Liver (tissue), 8 donors: ENCODE measurements at regions not wholly inside any gene's neighbourhood (a gene's known extent, or its start where the extent isn't known, plus 50 kb on each side); places are given as distances from the start of the nearest gene placed in this dataset.

ENCODE experiments used
- DNase-seq: peaks from one replicate; pipeline ENCODE4 v3.0.0-alpha.2; 2017; ENCODE audit warnings: low spot score
- H3K27ac ChIP-seq, 2 donors: one replicate each; pipeline ENCODE4 v1.7.0; 2013; ENCODE audit warnings: inconsistent platforms in 2 of 2, low read length in 2 of 2, control low read depth in 1 of 2, low read depth in 1 of 2, mild to moderate bottlenecking in 1 of 2
- H3K27me3 ChIP-seq, 4 donors: one replicate each; pipeline versions ENCODE4 v1.6.1 to v1.7.0; 2013; ENCODE audit warnings: low read length in 3 of 4, inconsistent platforms in 1 of 4, mild to moderate bottlenecking in 1 of 4, moderate library complexity in 1 of 4; ENCODE audit not compliant: control insufficient read depth in 4 of 4, insufficient read depth in 4 of 4
- H3K36me3 ChIP-seq, 4 donors: one replicate each; pipeline versions ENCODE4 v1.6.1 to v1.7.0; 2013; ENCODE audit warnings: low read length in 3 of 4, mild to moderate bottlenecking in 3 of 4, low read depth in 1 of 4, moderate library complexity in 1 of 4; ENCODE audit not compliant: control insufficient read depth in 4 of 4, insufficient read depth in 3 of 4
- H3K4me1 ChIP-seq, 4 donors: one replicate each; pipeline versions ENCODE4 v1.6.1 to v1.7.0; 2013; ENCODE audit warnings: low read length in 3 of 4, mild to moderate bottlenecking in 3 of 4, moderate library complexity in 1 of 4; ENCODE audit not compliant: control insufficient read depth in 4 of 4, insufficient read depth in 4 of 4
- H3K4me3 ChIP-seq, 3 donors: one replicate each; pipeline versions ENCODE4 v1.6.1 to v1.7.0; 2013; ENCODE audit warnings: low read length in 3 of 3, control low read depth in 1 of 3, low read depth in 1 of 3, mild to moderate bottlenecking in 1 of 3
- H3K9ac ChIP-seq, 2 donors: one replicate each; pipeline ENCODE4 v1.7.0; 2013; ENCODE audit warnings: low read length in 2 of 2, mild to moderate bottlenecking in 2 of 2, moderate library complexity in 2 of 2, control low read depth in 1 of 2, low read depth in 1 of 2
- H3K9me3 ChIP-seq, 4 donors: one replicate each; pipeline versions ENCODE4 v1.6.1 to v1.7.0; 2013; ENCODE audit warnings: low read length in 3 of 4; ENCODE audit not compliant: control insufficient read depth in 4 of 4
- FOXA1 ChIP-seq: IDR thresholded peaks from 2 replicates; pipeline ENCODE4 v1.6.1; 2016; ENCODE audit warnings: antibody characterized with exemption
- FOXA2 ChIP-seq: IDR thresholded peaks from 2 replicates; pipeline ENCODE4 v1.6.1; 2016; ENCODE audit warnings: antibody characterized with exemption
- GABPA ChIP-seq, 2 donors: IDR thresholded peaks in 1 of 2; conservative IDR thresholded peaks in 1 of 2; 2 replicates each; pipeline ENCODE4 v1.6.1; 2016; ENCODE audit warnings: antibody characterized with exemption in 2 of 2, mild to moderate bottlenecking in 1 of 2, moderate library complexity in 1 of 2
- HNF4A ChIP-seq, 2 donors: conservative IDR thresholded peaks; 2 replicates each; pipeline ENCODE4 v1.6.1; 2016; ENCODE audit warnings: antibody characterized with exemption in 2 of 2, mild to moderate bottlenecking in 2 of 2
- HNF4G ChIP-seq: IDR thresholded peaks from 2 replicates; pipeline ENCODE4 v1.6.1; 2016; ENCODE audit warnings: antibody characterized with exemption
- JUND ChIP-seq, 2 donors: IDR thresholded peaks; 2 replicates each; pipeline ENCODE4 v1.6.1; 2016; ENCODE audit warnings: antibody characterized with exemption in 2 of 2
- NR2F2 ChIP-seq: IDR thresholded peaks from 2 replicates; pipeline ENCODE4 v1.6.1; 2016; ENCODE audit warnings: antibody characterized with exemption
- RAD21 ChIP-seq, 2 donors: IDR thresholded peaks; 2 replicates each; pipeline ENCODE4 v1.6.1; 2016; ENCODE audit warnings: antibody characterized with exemption in 2 of 2, mild to moderate bottlenecking in 2 of 2
- RXRA ChIP-seq, 2 donors: IDR thresholded peaks; 2 replicates each; pipeline ENCODE4 v1.6.1; 2017 to 2018; ENCODE audit warnings: antibody characterized with exemption in 2 of 2, mild to moderate bottlenecking in 1 of 2
- SP1 ChIP-seq: IDR thresholded peaks from 2 replicates; pipeline ENCODE4 v1.6.1; 2018; ENCODE audit warnings: antibody characterized with exemption, mild to moderate bottlenecking
- TAF1 ChIP-seq: conservative IDR thresholded peaks from 2 replicates; pipeline ENCODE4 v1.6.1; 2016; ENCODE audit warnings: antibody characterized with exemption, mild to moderate bottlenecking
- YY1 ChIP-seq: IDR thresholded peaks from 2 replicates; pipeline ENCODE4 v1.6.1; 2016; ENCODE audit warnings: antibody characterized with exemption, mild to moderate bottlenecking
- WGBS: extraction: QIAGEN DNeasy Blood & Tissue Kit; methylation state at CpG from one replicate; pipeline ENCODE4 v1.1.7; 2013; 5-methylcytosine and 5-hydroxymethylcytosine counted together
- TF ChIP-seq, protein P1 (sequence below): fragments of 150-350 bp; IDR thresholded peaks from 2 replicates; pipeline ENCODE4 v1.5.1; 2017; ENCODE audit warnings: improper control_type of control experiment, low read depth, low read length; ENCODE audit not compliant: missing input control
- TF ChIP-seq, protein P2 (sequence below): IDR thresholded peaks from 2 replicates; pipeline ENCODE4 v1.6.1; 2016; ENCODE audit warnings: antibody characterized with exemption
- TF ChIP-seq, protein P3 (sequence below): IDR thresholded peaks from 2 replicates; pipeline ENCODE4 v1.6.1; 2016; ENCODE audit warnings: antibody characterized with exemption, mild to moderate bottlenecking
- TF ChIP-seq, protein P4 (sequence below): IDR thresholded peaks from 2 replicates; pipeline ENCODE4 v1.6.1; 2016; ENCODE audit warnings: antibody characterized with exemption
- TF ChIP-seq, protein P5 (sequence below): IDR thresholded peaks from 2 replicates; pipeline ENCODE4 v1.6.1; 2016; ENCODE audit warnings: antibody characterized with exemption
- donor health status: healthy.
- donor health status: healthy.
- donor health status: healthy.
- donor health status: healthy.
- donor health status: healthy.

DNA sequence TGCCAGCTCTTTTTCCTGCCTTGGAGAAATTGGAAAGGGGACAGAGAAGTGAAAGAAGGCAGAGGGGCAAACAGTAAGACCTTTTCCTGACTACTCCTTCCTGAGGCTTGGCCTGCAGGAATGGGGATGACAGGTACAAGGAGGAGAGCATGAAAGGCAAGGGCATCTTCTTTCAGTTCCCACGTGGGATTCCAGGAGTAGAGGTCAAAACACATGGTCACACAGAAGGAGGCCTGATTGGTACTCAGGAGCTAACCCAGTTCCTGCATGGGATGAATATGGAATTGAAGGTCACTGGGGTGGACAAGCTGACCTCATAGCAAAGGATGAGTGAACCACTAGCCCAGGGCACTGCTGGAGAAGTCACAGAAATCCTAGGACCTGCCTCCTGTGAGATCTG is 112.5 kb upstream of the ZNF366 start:
- no peak overlapping the region for H3K9ac ChIP-seq
- peaks cover 0 to 3% (median 0%) of the 10 kb centered on the region in 4 donors for H3K27me3 ChIP-seq
- H3K36me3 ChIP-seq: no peaks in the 10 kb centered on the region
- no peak overlapping the region for H3K27ac ChIP-seq
- H3K4me1 ChIP-seq: no peaks in the 10 kb centered on the region
- no peak overlapping the region for H3K4me3 ChIP-seq
- H3K9me3 ChIP-seq: no peaks in the 10 kb centered on the region
- TF ChIP-seq FOXA2 (no peak), FOXA1 (no peak), TAF1 (no peak), HNF4G (no peak), RAD21 (IDR thresholded peaks at IDR 0.05) (no peak)
- TF ChIP-seq, protein P1, sequence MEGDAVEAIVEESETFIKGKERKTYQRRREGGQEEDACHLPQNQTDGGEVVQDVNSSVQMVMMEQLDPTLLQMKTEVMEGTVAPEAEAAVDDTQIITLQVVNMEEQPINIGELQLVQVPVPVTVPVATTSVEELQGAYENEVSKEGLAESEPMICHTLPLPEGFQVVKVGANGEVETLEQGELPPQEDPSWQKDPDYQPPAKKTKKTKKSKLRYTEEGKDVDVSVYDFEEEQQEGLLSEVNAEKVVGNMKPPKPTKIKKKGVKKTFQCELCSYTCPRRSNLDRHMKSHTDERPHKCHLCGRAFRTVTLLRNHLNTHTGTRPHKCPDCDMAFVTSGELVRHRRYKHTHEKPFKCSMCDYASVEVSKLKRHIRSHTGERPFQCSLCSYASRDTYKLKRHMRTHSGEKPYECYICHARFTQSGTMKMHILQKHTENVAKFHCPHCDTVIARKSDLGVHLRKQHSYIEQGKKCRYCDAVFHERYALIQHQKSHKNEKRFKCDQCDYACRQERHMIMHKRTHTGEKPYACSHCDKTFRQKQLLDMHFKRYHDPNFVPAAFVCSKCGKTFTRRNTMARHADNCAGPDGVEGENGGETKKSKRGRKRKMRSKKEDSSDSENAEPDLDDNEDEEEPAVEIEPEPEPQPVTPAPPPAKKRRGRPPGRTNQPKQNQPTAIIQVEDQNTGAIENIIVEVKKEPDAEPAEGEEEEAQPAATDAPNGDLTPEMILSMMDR: no peak
- WGBS: 49% methylated on average over 1 of the region's 1 CpG
- no peak for DNase-seq

DNA sequence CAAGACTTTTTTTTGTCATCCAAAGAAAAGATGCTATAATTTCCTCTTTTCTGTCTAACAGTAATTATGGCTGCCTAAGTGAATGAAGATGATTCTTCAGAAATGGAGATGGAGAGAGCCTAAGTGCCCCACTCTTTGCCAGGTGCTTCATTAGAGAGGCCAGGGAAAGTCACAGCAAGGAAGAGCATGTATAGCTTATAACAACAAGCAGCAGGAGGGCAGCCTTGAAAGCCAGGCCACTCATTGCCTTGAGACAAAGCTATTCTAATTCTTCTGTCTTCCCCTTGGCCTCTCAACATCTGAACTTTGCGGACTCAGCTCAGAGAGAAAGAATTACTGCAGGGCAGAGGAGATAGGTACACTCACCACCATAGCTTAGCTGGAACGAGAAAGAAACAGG is 112.0 kb upstream of the ZNF366 start:
- Histone ChIP-seq H3K4me1 (no peaks in the 10 kb centered on the region), H3K9ac (no peak overlapping the region), H3K4me3 (no peak overlapping the region), H3K9me3 (no peaks in the 10 kb centered on the region), H3K27ac (no peak overlapping the region), H3K27me3 (peaks cover 0 to 3% (median 0%) of the 10 kb centered on the region in 4 donors), H3K36me3 (no peaks in the 10 kb centered on the region)
- TF ChIP-seq, protein P2, sequence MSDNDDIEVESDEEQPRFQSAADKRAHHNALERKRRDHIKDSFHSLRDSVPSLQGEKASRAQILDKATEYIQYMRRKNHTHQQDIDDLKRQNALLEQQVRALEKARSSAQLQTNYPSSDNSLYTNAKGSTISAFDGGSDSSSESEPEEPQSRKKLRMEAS: no peak
- TF ChIP-seq FOXA2: no peak
- TF ChIP-seq, protein P1: no peak
- TF ChIP-seq JUND (IDR thresholded peaks at IDR 0.05): no peak
- TF ChIP-seq HNF4G: no peak
- no peak for TF ChIP-seq SP1
- TF ChIP-seq, protein P3, sequence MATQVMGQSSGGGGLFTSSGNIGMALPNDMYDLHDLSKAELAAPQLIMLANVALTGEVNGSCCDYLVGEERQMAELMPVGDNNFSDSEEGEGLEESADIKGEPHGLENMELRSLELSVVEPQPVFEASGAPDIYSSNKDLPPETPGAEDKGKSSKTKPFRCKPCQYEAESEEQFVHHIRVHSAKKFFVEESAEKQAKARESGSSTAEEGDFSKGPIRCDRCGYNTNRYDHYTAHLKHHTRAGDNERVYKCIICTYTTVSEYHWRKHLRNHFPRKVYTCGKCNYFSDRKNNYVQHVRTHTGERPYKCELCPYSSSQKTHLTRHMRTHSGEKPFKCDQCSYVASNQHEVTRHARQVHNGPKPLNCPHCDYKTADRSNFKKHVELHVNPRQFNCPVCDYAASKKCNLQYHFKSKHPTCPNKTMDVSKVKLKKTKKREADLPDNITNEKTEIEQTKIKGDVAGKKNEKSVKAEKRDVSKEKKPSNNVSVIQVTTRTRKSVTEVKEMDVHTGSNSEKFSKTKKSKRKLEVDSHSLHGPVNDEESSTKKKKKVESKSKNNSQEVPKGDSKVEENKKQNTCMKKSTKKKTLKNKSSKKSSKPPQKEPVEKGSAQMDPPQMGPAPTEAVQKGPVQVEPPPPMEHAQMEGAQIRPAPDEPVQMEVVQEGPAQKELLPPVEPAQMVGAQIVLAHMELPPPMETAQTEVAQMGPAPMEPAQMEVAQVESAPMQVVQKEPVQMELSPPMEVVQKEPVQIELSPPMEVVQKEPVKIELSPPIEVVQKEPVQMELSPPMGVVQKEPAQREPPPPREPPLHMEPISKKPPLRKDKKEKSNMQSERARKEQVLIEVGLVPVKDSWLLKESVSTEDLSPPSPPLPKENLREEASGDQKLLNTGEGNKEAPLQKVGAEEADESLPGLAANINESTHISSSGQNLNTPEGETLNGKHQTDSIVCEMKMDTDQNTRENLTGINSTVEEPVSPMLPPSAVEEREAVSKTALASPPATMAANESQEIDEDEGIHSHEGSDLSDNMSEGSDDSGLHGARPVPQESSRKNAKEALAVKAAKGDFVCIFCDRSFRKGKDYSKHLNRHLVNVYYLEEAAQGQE: no peak
- no peak for TF ChIP-seq FOXA1
- TF ChIP-seq, protein P4, sequence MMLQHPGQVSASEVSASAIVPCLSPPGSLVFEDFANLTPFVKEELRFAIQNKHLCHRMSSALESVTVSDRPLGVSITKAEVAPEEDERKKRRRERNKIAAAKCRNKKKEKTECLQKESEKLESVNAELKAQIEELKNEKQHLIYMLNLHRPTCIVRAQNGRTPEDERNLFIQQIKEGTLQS: no peak
- TF ChIP-seq RAD21 (IDR thresholded peaks at IDR 0.05): no peak
- TF ChIP-seq YY1: no peak
- TF ChIP-seq RXRA (IDR thresholded peaks at IDR 0.05): no peak
- no peak for TF ChIP-seq TAF1
- no peak for TF ChIP-seq GABPA (IDR thresholded peaks at IDR 0.05 in 1 of 2, conservative IDR thresholded peaks at IDR 0.05 in 1 of 2)
- TF ChIP-seq NR2F2: no peak
- TF ChIP-seq, protein P5, sequence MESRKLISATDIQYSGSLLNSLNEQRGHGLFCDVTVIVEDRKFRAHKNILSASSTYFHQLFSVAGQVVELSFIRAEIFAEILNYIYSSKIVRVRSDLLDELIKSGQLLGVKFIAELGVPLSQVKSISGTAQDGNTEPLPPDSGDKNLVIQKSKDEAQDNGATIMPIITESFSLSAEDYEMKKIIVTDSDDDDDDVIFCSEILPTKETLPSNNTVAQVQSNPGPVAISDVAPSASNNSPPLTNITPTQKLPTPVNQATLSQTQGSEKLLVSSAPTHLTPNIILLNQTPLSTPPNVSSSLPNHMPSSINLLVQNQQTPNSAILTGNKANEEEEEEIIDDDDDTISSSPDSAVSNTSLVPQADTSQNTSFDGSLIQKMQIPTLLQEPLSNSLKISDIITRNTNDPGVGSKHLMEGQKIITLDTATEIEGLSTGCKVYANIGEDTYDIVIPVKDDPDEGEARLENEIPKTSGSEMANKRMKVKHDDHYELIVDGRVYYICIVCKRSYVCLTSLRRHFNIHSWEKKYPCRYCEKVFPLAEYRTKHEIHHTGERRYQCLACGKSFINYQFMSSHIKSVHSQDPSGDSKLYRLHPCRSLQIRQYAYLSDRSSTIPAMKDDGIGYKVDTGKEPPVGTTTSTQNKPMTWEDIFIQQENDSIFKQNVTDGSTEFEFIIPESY: no peak
- no peak for TF ChIP-seq HNF4A (conservative IDR thresholded peaks at IDR 0.05)
- WGBS: 85% methylated on average over 2 of the region's 2 CpGs
- no peak for DNase-seq
